NB4 (cell line): ENCODE measurements at regions not wholly inside any gene's neighbourhood (a gene's known extent, or its start where the extent isn't known, plus 50 kb on each side); places are given as distances from the start of the nearest gene placed in this dataset.

ENCODE experiments used
- CTCF ChIP-seq: IDR thresholded peaks from one replicate; pipeline ENCODE4 v1.5.1; 2012; ENCODE audit warnings: low read depth, low read length
- MAX ChIP-seq: IDR thresholded peaks from 2 replicates; pipeline ENCODE4 v1.6.1; 2011; ENCODE audit warnings: low read depth, low read length

- TF ChIP-seq MAX (no peak), CTCF (no peak)
These were observed 793.6 kb downstream of the TFAP2A start for GRCh38 chr6:9621276-9621675.
